ENCODE measurements at regions not wholly inside any gene's neighbourhood (a gene's known extent, or its start where the extent isn't known, plus 50 kb on each side); places are given as distances from the start of the nearest gene placed in this dataset.

GRCh38 chr10:31190488-31190887 is 128.5 kb upstream of the ZEB1 start:
- Histone ChIP-seq H3K9me3 (replicated peaks; ENCODE audit: control insufficient read depth, insufficient read depth, low read length) (no peaks in the 10 kb centered on the region), H3K27ac (ENCODE audit: insufficient read depth, low read depth, low read length) (no peak overlapping the region), H3K4me3 (replicated peaks in 1 of 3; ENCODE audit: insufficient read depth in 1 of 3, low read depth in 1 of 3, low read length in 3 of 3) (no peak overlapping the region), H3K79me2 (ENCODE audit: control insufficient read depth, insufficient read depth, low read length) (no peaks in the 10 kb centered on the region), H3K36me3 (ENCODE audit: control insufficient read depth in 2 of 2, extremely low read depth in 1 of 2, insufficient read depth in 2 of 2, low read length in 2 of 2) (no peaks in the 10 kb centered on the region), H3K9me1 (replicated peaks; ENCODE audit: control insufficient read depth, extremely low read depth, insufficient read depth, low read length) (no peaks in the 10 kb centered on the region), H4K20me1 (replicated peaks; ENCODE audit: control insufficient read depth, extremely low read depth, insufficient read depth, low read length) (no peaks in the 10 kb centered on the region), H3K27me3 (ENCODE audit: control insufficient read depth in 2 of 2, insufficient read depth in 2 of 2, low read length in 2 of 2) (no peaks in the 10 kb centered on the region), H3K4me2 (ENCODE audit: insufficient read depth, low read length) (no peak overlapping the region), H2AFZ (ENCODE audit: low read depth, low read length) (no peak overlapping the region), H3K9ac (replicated peaks; ENCODE audit: extremely low read depth, insufficient read depth, low read length) (no peak overlapping the region), H3K4me1 (ENCODE audit: control insufficient read depth, extremely low read depth, insufficient read depth, low read length) (no peaks in the 10 kb centered on the region)
- no peak for TF ChIP-seq POLR2A (IDR thresholded peaks at IDR 0.05; ENCODE audit: low read depth, low read length)
- FAIRE-seq: no peak
- intact Hi-C loops (cut with micrococcal nuclease) (no loop called here), dilution Hi-C loops (cut with MboI; ENCODE audit: extremely low pct_ligation_motif_present, low sequenced_read_pairs) (no loop called here)
- DNase-seq (ENCODE audit: low read depth, low spot score): no peak
- ChIA-PET CTCF (interaction anchor here (1.0 kb wide), 1 partner anchor 8 kb away, joined by 4 read pairs; no protein-coding TSS in a partner anchor), POLR2A (no interaction called here)
- BruUV-seq (replicated peaks): no TSS peak

GRCh38 chr10:31192475-31192874 is 126.5 kb upstream of the ZEB1 start:
- intact Hi-C loops (cut with micrococcal nuclease) (no loop called here), dilution Hi-C loops (cut with MboI; ENCODE audit: extremely low pct_ligation_motif_present, low sequenced_read_pairs) (no loop called here)
- Histone ChIP-seq H3K27ac (ENCODE audit: insufficient read depth, low read depth, low read length) (no peak overlapping the region), H3K9me3 (replicated peaks; ENCODE audit: control insufficient read depth, insufficient read depth, low read length) (no peaks in the 10 kb centered on the region), H3K4me3 (replicated peaks in 1 of 3; ENCODE audit: insufficient read depth in 1 of 3, low read depth in 1 of 3, low read length in 3 of 3) (no peak overlapping the region), H3K27me3 (ENCODE audit: control insufficient read depth in 2 of 2, insufficient read depth in 2 of 2, low read length in 2 of 2) (no peaks in the 10 kb centered on the region), H3K36me3 (ENCODE audit: control insufficient read depth in 2 of 2, extremely low read depth in 1 of 2, insufficient read depth in 2 of 2, low read length in 2 of 2) (no peaks in the 10 kb centered on the region), H3K9ac (replicated peaks; ENCODE audit: extremely low read depth, insufficient read depth, low read length) (no peak overlapping the region), H4K20me1 (replicated peaks; ENCODE audit: control insufficient read depth, extremely low read depth, insufficient read depth, low read length) (no peaks in the 10 kb centered on the region), H3K9me1 (replicated peaks; ENCODE audit: control insufficient read depth, extremely low read depth, insufficient read depth, low read length) (no peaks in the 10 kb centered on the region), H2AFZ (ENCODE audit: low read depth, low read length) (no peak overlapping the region), H3K4me1 (ENCODE audit: control insufficient read depth, extremely low read depth, insufficient read depth, low read length) (no peaks in the 10 kb centered on the region), H3K4me2 (ENCODE audit: insufficient read depth, low read length) (no peak overlapping the region), H3K79me2 (ENCODE audit: control insufficient read depth, insufficient read depth, low read length) (no peaks in the 10 kb centered on the region)
- CTCF ChIA-PET: no interaction called here
- POLR2A ChIA-PET: no interaction called here
- no TSS peak for BruUV-seq (replicated peaks)
- FAIRE-seq: no peak
- no peak for DNase-seq (ENCODE audit: low read depth, low spot score)
- TF ChIP-seq EZH2 (IDR thresholded peaks at IDR 0.05; ENCODE audit: borderline replicate concordance, low read depth, low read length, severe bottlenecking): no peak
- TF ChIP-seq CTCF (IDR thresholded peaks at IDR 0.05; ENCODE audit: extremely low read depth in 1 of 2, insufficient read depth in 1 of 2, low read depth in 1 of 2, low read length in 2 of 2): no peak
- no peak for TF ChIP-seq FOS (IDR thresholded peaks at IDR 0.05; ENCODE audit: borderline replicate concordance, insufficient read depth, low read length)
- TF ChIP-seq JUN (IDR thresholded peaks at IDR 0.05; ENCODE audit: borderline replicate concordance, insufficient read depth, insufficient read length, low read depth): no peak
- no peak for TF ChIP-seq MYC (IDR thresholded peaks at IDR 0.05; ENCODE audit: low read depth, low read length)
- no peak for TF ChIP-seq GATA2 (IDR thresholded peaks at IDR 0.05; ENCODE audit: insufficient read depth, insufficient read length, low read depth, low read length)
- no peak for TF ChIP-seq POLR2A (IDR thresholded peaks at IDR 0.05; ENCODE audit: low read depth, low read length)
- no peak for TF ChIP-seq MAX (IDR thresholded peaks at IDR 0.05; ENCODE audit: insufficient read depth, insufficient read length)
- no peak for TF ChIP-seq POLR2AphosphoS5 (IDR thresholded peaks at IDR 0.05; ENCODE audit: insufficient read depth, low read depth, low read length)
